Osteocyte (in vitro differentiated cells): ENCODE measurements at regions not wholly inside any gene's neighbourhood (a gene's known extent, or its start where the extent isn't known, plus 50 kb on each side); places are given as distances from the start of the nearest gene placed in this dataset.

Experiments
- DNase-seq: peaks from one replicate; pipeline ENCODE4 v3.0.0; 2021; ENCODE audit warnings: mixed read lengths; ENCODE audit not compliant: unreplicated experiment; ENCODE audit errors: extremely low spot score
- H3K27ac Mint-ChIP-seq: one replicate; pipeline ENCODE4 v1.8.0; 2021; ENCODE audit warnings: mild to moderate bottlenecking, mixed read lengths; ENCODE audit not compliant: unreplicated experiment
- H3K27me3 Mint-ChIP-seq: one replicate; pipeline ENCODE4 v1.8.0; 2021; ENCODE audit warnings: mixed read lengths; ENCODE audit not compliant: unreplicated experiment
- H3K36me3 Mint-ChIP-seq: one replicate; pipeline ENCODE4 v1.8.0; 2021; ENCODE audit warnings: mixed read lengths; ENCODE audit not compliant: unreplicated experiment
- H3K4me1 Mint-ChIP-seq: one replicate; pipeline ENCODE4 v1.8.0; 2021; ENCODE audit warnings: mixed read lengths; ENCODE audit not compliant: unreplicated experiment
- H3K4me3 Mint-ChIP-seq: one replicate; pipeline ENCODE4 v1.8.0; 2021; ENCODE audit warnings: mild to moderate bottlenecking, moderate library complexity, mixed read lengths; ENCODE audit not compliant: unreplicated experiment
- H3K9me3 Mint-ChIP-seq: one replicate; pipeline ENCODE4 v1.8.0; 2021; ENCODE audit warnings: mixed read lengths; ENCODE audit not compliant: unreplicated experiment
- TF ChIP-seq, protein P1 (sequence below): fragments of 200-600 bp; sonication (generic); IDR thresholded peaks from 2 replicates; pipeline ENCODE4 v1.5.0; 2021; ENCODE audit warnings: antibody characterized with exemption, mild to moderate bottlenecking, moderate library complexity

DNA sequence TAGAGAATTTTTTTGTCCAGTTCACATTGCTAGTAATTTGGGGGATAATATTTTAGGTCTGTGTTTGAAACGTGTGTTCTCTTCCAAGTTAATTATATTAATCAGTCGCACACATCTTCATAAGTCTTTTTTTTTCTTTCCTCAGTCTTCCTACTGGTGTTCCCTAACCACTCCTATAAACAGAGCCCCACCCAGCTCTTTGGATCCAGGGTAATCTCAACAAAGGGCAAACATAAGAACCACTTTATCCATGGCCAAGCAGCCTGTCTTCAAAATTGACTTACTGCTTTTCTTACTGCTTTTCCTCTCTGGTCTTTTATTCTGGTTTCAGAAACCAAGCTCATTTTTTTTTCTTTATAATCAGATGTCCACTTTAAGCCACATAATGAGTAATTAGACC, 266.8 kb upstream of the NECTIN3 start:
- TF ChIP-seq, protein P1, sequence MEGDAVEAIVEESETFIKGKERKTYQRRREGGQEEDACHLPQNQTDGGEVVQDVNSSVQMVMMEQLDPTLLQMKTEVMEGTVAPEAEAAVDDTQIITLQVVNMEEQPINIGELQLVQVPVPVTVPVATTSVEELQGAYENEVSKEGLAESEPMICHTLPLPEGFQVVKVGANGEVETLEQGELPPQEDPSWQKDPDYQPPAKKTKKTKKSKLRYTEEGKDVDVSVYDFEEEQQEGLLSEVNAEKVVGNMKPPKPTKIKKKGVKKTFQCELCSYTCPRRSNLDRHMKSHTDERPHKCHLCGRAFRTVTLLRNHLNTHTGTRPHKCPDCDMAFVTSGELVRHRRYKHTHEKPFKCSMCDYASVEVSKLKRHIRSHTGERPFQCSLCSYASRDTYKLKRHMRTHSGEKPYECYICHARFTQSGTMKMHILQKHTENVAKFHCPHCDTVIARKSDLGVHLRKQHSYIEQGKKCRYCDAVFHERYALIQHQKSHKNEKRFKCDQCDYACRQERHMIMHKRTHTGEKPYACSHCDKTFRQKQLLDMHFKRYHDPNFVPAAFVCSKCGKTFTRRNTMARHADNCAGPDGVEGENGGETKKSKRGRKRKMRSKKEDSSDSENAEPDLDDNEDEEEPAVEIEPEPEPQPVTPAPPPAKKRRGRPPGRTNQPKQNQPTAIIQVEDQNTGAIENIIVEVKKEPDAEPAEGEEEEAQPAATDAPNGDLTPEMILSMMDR = no peak
- Mint-ChIP-seq H3K9me3 (no peaks in the 10 kb centered on the region), H3K36me3 (no peaks in the 10 kb centered on the region), H3K4me3 (no peak overlapping the region), H3K4me1 (peaks cover 8% of the 10 kb centered on the region), H3K27ac (no peak overlapping the region), H3K27me3 (no peaks in the 10 kb centered on the region)
- no peak for DNase-seq

DNA sequence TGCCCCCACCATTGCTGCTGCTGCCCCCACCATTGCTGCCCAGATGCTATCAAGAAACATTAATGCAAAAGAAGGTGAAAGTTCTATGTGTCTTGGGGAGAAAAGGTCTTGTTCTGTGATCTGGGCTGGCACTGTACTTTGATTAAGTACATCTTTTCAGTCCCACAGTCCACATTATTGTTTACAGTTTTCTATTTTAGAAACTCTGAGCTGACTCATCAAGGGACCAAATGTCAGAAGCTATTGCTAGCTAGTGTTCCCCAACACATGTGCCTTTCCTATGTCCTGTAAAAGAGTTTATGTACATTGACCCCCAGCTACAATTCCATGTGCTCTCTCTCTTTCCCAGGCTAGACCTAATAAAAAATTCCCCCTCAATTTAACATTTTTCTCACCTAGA, 264.7 kb upstream of the NECTIN3 start:
- Mint-ChIP-seq H3K9me3 (no peaks in the 10 kb centered on the region), H3K27me3 (no peaks in the 10 kb centered on the region), H3K27ac (no peak overlapping the region), H3K4me3 (no peak overlapping the region), H3K36me3 (no peaks in the 10 kb centered on the region), H3K4me1 (peaks cover 9% of the 10 kb centered on the region)
- TF ChIP-seq, protein P1 = no peak
- DNase-seq = no peak

DNA sequence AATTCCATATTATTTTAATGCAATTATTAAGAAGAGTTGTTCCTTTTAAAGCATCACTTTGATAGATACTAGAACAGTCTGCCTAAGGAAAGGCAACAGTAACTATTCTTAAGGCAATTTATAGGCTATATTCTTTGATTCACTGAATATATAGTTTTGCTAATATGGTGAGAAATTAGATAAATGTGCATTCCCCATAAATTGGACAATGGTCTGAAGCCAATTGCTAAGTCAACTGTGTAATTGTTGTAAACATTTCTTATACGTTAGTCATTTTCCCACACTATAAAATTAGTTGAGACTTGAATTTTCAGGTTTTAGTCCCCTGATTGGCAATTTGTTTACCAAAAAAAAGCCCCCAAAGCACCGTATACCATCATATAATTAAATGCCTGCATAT, 263.0 kb upstream of the NECTIN3 start:
- Mint-ChIP-seq H3K27me3 (no peaks in the 10 kb centered on the region), H3K36me3 (no peaks in the 10 kb centered on the region), H3K27ac (no peak overlapping the region), H3K4me3 (no peak overlapping the region), H3K9me3 (no peaks in the 10 kb centered on the region), H3K4me1 (peaks cover 12% of the 10 kb centered on the region)
- TF ChIP-seq, protein P1 = no peak
- no peak for DNase-seq

DNA sequence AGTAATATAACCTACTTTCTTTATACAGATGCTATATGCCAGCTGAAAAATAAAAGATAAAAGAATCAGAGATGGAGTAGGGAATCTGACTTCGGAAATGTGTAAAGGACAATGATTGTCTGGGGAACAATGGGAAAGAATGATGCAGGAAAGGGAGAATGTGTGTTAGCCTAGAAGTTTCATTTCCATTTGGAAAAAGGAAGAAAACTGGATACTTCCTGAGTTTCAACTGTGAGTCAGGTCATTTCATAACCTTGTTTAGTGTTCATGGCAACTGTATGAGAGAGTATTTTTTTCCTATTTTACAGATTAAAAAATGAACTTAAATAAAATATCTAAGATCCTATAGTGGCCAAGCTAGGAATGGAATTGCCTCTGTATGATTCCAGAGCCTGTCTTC, 261.3 kb upstream of the NECTIN3 start:
- Mint-ChIP-seq H3K4me3 (no peak overlapping the region), H3K9me3 (no peaks in the 10 kb centered on the region), H3K27ac (no peak overlapping the region), H3K4me1 (peaks cover 27% of the 10 kb centered on the region), H3K36me3 (no peaks in the 10 kb centered on the region), H3K27me3 (no peaks in the 10 kb centered on the region)
- DNase-seq = no peak
- TF ChIP-seq, protein P1 = no peak

DNA sequence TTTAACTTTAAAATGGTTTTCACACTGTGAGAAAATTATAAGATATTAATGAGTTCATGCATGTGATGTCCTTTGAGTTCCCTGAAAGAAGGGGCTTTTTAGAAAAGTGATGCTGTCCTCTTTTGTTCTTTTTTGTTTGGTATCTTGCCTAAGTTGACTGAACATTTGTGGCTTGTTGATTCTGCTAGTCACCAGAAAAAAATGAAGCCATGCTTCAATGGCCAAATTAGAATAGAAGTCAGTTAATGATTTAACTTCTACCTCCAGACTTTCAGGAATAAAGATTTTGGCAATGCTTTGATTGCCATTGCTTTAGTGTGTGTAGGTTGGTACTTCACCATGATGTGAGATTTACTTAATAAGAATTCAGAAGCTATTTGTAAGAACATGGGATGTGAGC, 260.6 kb upstream of the NECTIN3 start:
- H3K27me3 Mint-ChIP-seq = no peaks in the 10 kb centered on the region
- TF ChIP-seq, protein P1 = no peak
- no peak overlapping the region for H3K4me3 Mint-ChIP-seq
- H3K9me3 Mint-ChIP-seq = no peaks in the 10 kb centered on the region
- H3K27ac Mint-ChIP-seq = no peak overlapping the region
- H3K4me1 Mint-ChIP-seq = peaks cover 27% of the 10 kb centered on the region
- H3K36me3 Mint-ChIP-seq = no peaks in the 10 kb centered on the region
- no peak for DNase-seq
